ENCODE measurements at regions not wholly inside any gene's neighbourhood (a gene's known extent, or its start where the extent isn't known, plus 50 kb on each side); places are given as distances from the start of the nearest gene placed in this dataset.

GRCh38 chr22:48256041-48256739 lies 1493.7 kb downstream of the TBC1D22A start:
- Histone ChIP-seq H3K4me3 (ENCODE audit: low read depth in 1 of 5, low read length in 5 of 5) (no peak overlapping the region), H3K4me1 (ENCODE audit: control insufficient read depth in 5 of 5, insufficient read depth in 5 of 5, low read length in 5 of 5) (peaks cover 0 to 7% (median 0%) of the 10 kb centered on the region in 5 donors), H3K9ac (ENCODE audit: low read length in 5 of 5) (no peak overlapping the region), H3K27ac (ENCODE audit: low read depth, low read length) (no peak overlapping the region), H3K36me3 (ENCODE audit: control insufficient read depth in 5 of 5, insufficient read depth in 5 of 5, low read length in 5 of 5) (no peaks in the 10 kb centered on the region), H3K9me3 (ENCODE audit: control insufficient read depth in 5 of 5, low read length in 5 of 5) (no peaks in the 10 kb centered on the region), H3K27me3 (ENCODE audit: control insufficient read depth in 5 of 5, insufficient read depth in 4 of 5, low read length in 5 of 5) (peaks cover 7 to 39% (median 12%) of the 10 kb centered on the region in 5 donors)

- H3K9me3 ChIP-seq (ENCODE audit: control insufficient read depth in 5 of 5, low read length in 5 of 5): no peaks in the 10 kb centered on the region
- peaks cover 0 to 7% (median 0%) of the 10 kb centered on the region in 5 donors for H3K4me1 ChIP-seq (ENCODE audit: control insufficient read depth in 5 of 5, insufficient read depth in 5 of 5, low read length in 5 of 5)
- no peak overlapping the region for H3K4me3 ChIP-seq (ENCODE audit: low read depth in 1 of 5, low read length in 5 of 5)
- no peak overlapping the region for H3K27ac ChIP-seq (ENCODE audit: low read depth, low read length)
- peaks cover 7 to 47% (median 16%) of the 10 kb centered on the region in 5 donors for H3K27me3 ChIP-seq (ENCODE audit: control insufficient read depth in 5 of 5, insufficient read depth in 4 of 5, low read length in 5 of 5)
- H3K36me3 ChIP-seq (ENCODE audit: control insufficient read depth in 5 of 5, insufficient read depth in 5 of 5, low read length in 5 of 5): no peaks in the 10 kb centered on the region
- H3K9ac ChIP-seq (ENCODE audit: low read length in 5 of 5): no peak overlapping the region
Observed at GRCh38 chr22:48254311-48254873, 1491.9 kb downstream of the TBC1D22A start.

- H3K4me1 ChIP-seq (ENCODE audit: control insufficient read depth in 5 of 5, insufficient read depth in 5 of 5, low read length in 5 of 5): peaks cover 0 to 7% (median 0%) of the 10 kb centered on the region in 5 donors
- peaks cover 7 to 47% (median 16%) of the 10 kb centered on the region in 5 donors for H3K27me3 ChIP-seq (ENCODE audit: control insufficient read depth in 5 of 5, insufficient read depth in 4 of 5, low read length in 5 of 5)
- no peak overlapping the region for H3K27ac ChIP-seq (ENCODE audit: low read depth, low read length)
- no peaks in the 10 kb centered on the region for H3K36me3 ChIP-seq (ENCODE audit: control insufficient read depth in 5 of 5, insufficient read depth in 5 of 5, low read length in 5 of 5)
- no peak overlapping the region for H3K9ac ChIP-seq (ENCODE audit: low read length in 5 of 5)
- no peak overlapping the region for H3K4me3 ChIP-seq (ENCODE audit: low read depth in 1 of 5, low read length in 5 of 5)
- H3K9me3 ChIP-seq (ENCODE audit: control insufficient read depth in 5 of 5, low read length in 5 of 5): no peaks in the 10 kb centered on the region
Observed at GRCh38 chr22:48253573-48253972, 1491.1 kb downstream of the TBC1D22A start.

- no peak overlapping the region for H3K9ac ChIP-seq (ENCODE audit: low read length in 5 of 5)
- no peak overlapping the region for H3K4me3 ChIP-seq (ENCODE audit: low read depth in 1 of 5, low read length in 5 of 5)
- no peaks in the 10 kb centered on the region for H3K9me3 ChIP-seq (ENCODE audit: control insufficient read depth in 5 of 5, low read length in 5 of 5)
- H3K4me1 ChIP-seq (ENCODE audit: control insufficient read depth in 5 of 5, insufficient read depth in 5 of 5, low read length in 5 of 5): peaks cover 0 to 7% (median 0%) of the 10 kb centered on the region in 5 donors
- H3K36me3 ChIP-seq (ENCODE audit: control insufficient read depth in 5 of 5, insufficient read depth in 5 of 5, low read length in 5 of 5): no peaks in the 10 kb centered on the region
- peaks cover 7 to 51% (median 16%) of the 10 kb centered on the region in 5 donors for H3K27me3 ChIP-seq (ENCODE audit: control insufficient read depth in 5 of 5, insufficient read depth in 4 of 5, low read length in 5 of 5)
- H3K27ac ChIP-seq (ENCODE audit: low read depth, low read length): no peak overlapping the region
Observed at GRCh38 chr22:48253136-48253535, 1490.7 kb downstream of the TBC1D22A start.

GRCh38 chr22:48251629-48252028 lies 1489.2 kb downstream of the TBC1D22A start:
- Histone ChIP-seq H3K4me3 (ENCODE audit: low read depth in 1 of 5, low read length in 5 of 5) (no peak overlapping the region), H3K4me1 (ENCODE audit: control insufficient read depth in 5 of 5, insufficient read depth in 5 of 5, low read length in 5 of 5) (peaks cover 0 to 7% (median 0%) of the 10 kb centered on the region in 5 donors), H3K9ac (ENCODE audit: low read length in 5 of 5) (no peak overlapping the region), H3K9me3 (ENCODE audit: control insufficient read depth in 5 of 5, low read length in 5 of 5) (no peaks in the 10 kb centered on the region), H3K36me3 (ENCODE audit: control insufficient read depth in 5 of 5, insufficient read depth in 5 of 5, low read length in 5 of 5) (no peaks in the 10 kb centered on the region), H3K27ac (ENCODE audit: low read depth, low read length) (no peak overlapping the region), H3K27me3 (ENCODE audit: control insufficient read depth in 5 of 5, insufficient read depth in 4 of 5, low read length in 5 of 5) (peaks cover 7 to 42% (median 17%) of the 10 kb centered on the region in 5 donors)

GRCh38 chr22:48250937-48251530 lies 1488.6 kb downstream of the TBC1D22A start:
- H3K4me1 ChIP-seq (ENCODE audit: control insufficient read depth in 5 of 5, insufficient read depth in 5 of 5, low read length in 5 of 5): peaks cover 0 to 7% (median 0%) of the 10 kb centered on the region in 5 donors
- H3K9me3 ChIP-seq (ENCODE audit: control insufficient read depth in 5 of 5, low read length in 5 of 5): no peaks in the 10 kb centered on the region
- H3K27ac ChIP-seq (ENCODE audit: low read depth, low read length): no peak overlapping the region
- no peak overlapping the region for H3K4me3 ChIP-seq (ENCODE audit: low read depth in 1 of 5, low read length in 5 of 5)
- no peaks in the 10 kb centered on the region for H3K36me3 ChIP-seq (ENCODE audit: control insufficient read depth in 5 of 5, insufficient read depth in 5 of 5, low read length in 5 of 5)
- H3K9ac ChIP-seq (ENCODE audit: low read length in 5 of 5): no peak overlapping the region
- peaks cover 4 to 36% (median 21%) of the 10 kb centered on the region in 5 donors for H3K27me3 ChIP-seq (ENCODE audit: control insufficient read depth in 5 of 5, insufficient read depth in 4 of 5, low read length in 5 of 5)

- Histone ChIP-seq H3K9me3 (ENCODE audit: control insufficient read depth in 5 of 5, low read length in 5 of 5) (no peaks in the 10 kb centered on the region), H3K27me3 (ENCODE audit: control insufficient read depth in 5 of 5, insufficient read depth in 4 of 5, low read length in 5 of 5) (peaks cover 4 to 33% (median 20%) of the 10 kb centered on the region in 5 donors), H3K36me3 (ENCODE audit: control insufficient read depth in 5 of 5, insufficient read depth in 5 of 5, low read length in 5 of 5) (no peaks in the 10 kb centered on the region), H3K4me3 (ENCODE audit: low read depth in 1 of 5, low read length in 5 of 5) (no peak overlapping the region), H3K9ac (ENCODE audit: low read length in 5 of 5) (no peak overlapping the region), H3K27ac (ENCODE audit: low read depth, low read length) (no peak overlapping the region), H3K4me1 (ENCODE audit: control insufficient read depth in 5 of 5, insufficient read depth in 5 of 5, low read length in 5 of 5) (peaks cover 0 to 7% (median 0%) of the 10 kb centered on the region in 5 donors)
Observed at GRCh38 chr22:48250286-48250895, 1487.9 kb downstream of the TBC1D22A start.

GRCh38 chr22:48249713-48250268 lies 1487.3 kb downstream of the TBC1D22A start:
- Histone ChIP-seq H3K27me3 (ENCODE audit: control insufficient read depth in 5 of 5, insufficient read depth in 4 of 5, low read length in 5 of 5) (peaks cover 4 to 28% (median 20%) of the 10 kb centered on the region in 5 donors), H3K9me3 (ENCODE audit: control insufficient read depth in 5 of 5, low read length in 5 of 5) (no peaks in the 10 kb centered on the region), H3K4me1 (ENCODE audit: control insufficient read depth in 5 of 5, insufficient read depth in 5 of 5, low read length in 5 of 5) (peaks cover 0 to 7% (median 0%) of the 10 kb centered on the region in 5 donors), H3K9ac (ENCODE audit: low read length in 5 of 5) (no peak overlapping the region), H3K4me3 (ENCODE audit: low read depth in 1 of 5, low read length in 5 of 5) (no peak overlapping the region), H3K36me3 (ENCODE audit: control insufficient read depth in 5 of 5, insufficient read depth in 5 of 5, low read length in 5 of 5) (no peaks in the 10 kb centered on the region), H3K27ac (ENCODE audit: low read depth, low read length) (no peak overlapping the region)

GRCh38 chr22:48248901-48249455 lies 1486.5 kb downstream of the TBC1D22A start:
- Histone ChIP-seq H3K9me3 (ENCODE audit: control insufficient read depth in 5 of 5, low read length in 5 of 5) (no peaks in the 10 kb centered on the region), H3K27me3 (ENCODE audit: control insufficient read depth in 5 of 5, insufficient read depth in 4 of 5, low read length in 5 of 5) (peaks cover 9 to 27% (median 21%) of the 10 kb centered on the region in 5 donors), H3K4me3 (ENCODE audit: low read depth in 1 of 5, low read length in 5 of 5) (no peak overlapping the region), H3K4me1 (ENCODE audit: control insufficient read depth in 5 of 5, insufficient read depth in 5 of 5, low read length in 5 of 5) (no peaks in the 10 kb centered on the region), H3K9ac (ENCODE audit: low read length in 5 of 5) (no peak overlapping the region), H3K27ac (ENCODE audit: low read depth, low read length) (no peak overlapping the region), H3K36me3 (ENCODE audit: control insufficient read depth in 5 of 5, insufficient read depth in 5 of 5, low read length in 5 of 5) (no peaks in the 10 kb centered on the region)
